ENCODE measurements at regions not wholly inside any gene's neighbourhood (a gene's known extent, or its start where the extent isn't known, plus 50 kb on each side); places are given as distances from the start of the nearest gene placed in this dataset.
"Not testable (repeated sequence)": the region's sequence is repeated elsewhere in the genome, so short reads cannot be mapped to it uniquely, and the experiment has no call there.

DNA sequence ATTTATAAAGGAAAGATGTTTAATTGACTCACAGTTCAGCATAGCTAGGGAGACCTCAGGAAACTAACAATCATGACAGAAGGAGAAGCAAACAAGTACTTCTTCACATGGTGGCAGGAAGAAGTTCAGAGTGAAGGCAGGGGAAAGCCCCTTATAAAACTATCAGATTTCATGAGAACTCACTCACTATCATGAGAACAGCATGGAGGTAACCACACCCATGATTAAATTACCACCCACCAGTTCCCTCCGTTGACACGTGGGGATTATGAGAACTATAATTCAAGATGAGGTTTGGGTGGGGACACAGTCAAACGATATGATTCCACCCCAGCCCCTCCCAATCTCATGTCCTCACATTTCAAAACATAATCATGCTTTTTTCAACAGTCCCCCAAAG, 124.2 kb upstream of the PCGF5 start:
- Histone ChIP-seq H3K36me3 (ENCODE audit: control insufficient read depth in 2 of 2, extremely low read depth in 1 of 2, insufficient read depth in 2 of 2, low read length in 2 of 2) (no peaks in the 10 kb centered on the region), H4K20me1 (ENCODE audit: control insufficient read depth, extremely low read depth, insufficient read depth, low read length) (no peaks in the 10 kb centered on the region), H3K27me3 (ENCODE audit: control insufficient read depth, extremely low read depth, insufficient read depth, low read length) (no peaks in the 10 kb centered on the region), H3K9me3 (ENCODE audit: control insufficient read depth, low read depth, low read length) (no peaks in the 10 kb centered on the region), H2AFZ (ENCODE audit: control insufficient read depth, low read length) (no peak overlapping the region), H3K4me3 (ENCODE audit: control insufficient read depth in 2 of 3, extremely low read depth in 1 of 3, insufficient read depth in 2 of 3, low read depth in 1 of 3, low read length in 3 of 3) (no peak overlapping the region), H3K4me1 (ENCODE audit: control insufficient read depth, extremely low read depth, insufficient read depth, low read length) (no peaks in the 10 kb centered on the region), H3K79me2 (ENCODE audit: control insufficient read depth, insufficient read depth, low read length) (no peaks in the 10 kb centered on the region), H3K27ac (ENCODE audit: control insufficient read depth, insufficient read depth, low read length) (no peak overlapping the region), H3K4me2 (ENCODE audit: control insufficient read depth, extremely low read depth, insufficient read depth, low read depth, low read length) (no peak overlapping the region), H3K9ac (ENCODE audit: control insufficient read depth, extremely low read depth, insufficient read depth, low read length) (no peak overlapping the region), H3K9me1 (ENCODE audit: control insufficient read depth, extremely low read depth, insufficient read depth, low read length) (no peaks in the 10 kb centered on the region)
- no peak for DNase-seq (ENCODE audit: low read depth, low spot score)
- TF ChIP-seq EZH2 (IDR thresholded peaks at IDR 0.05; ENCODE audit: low read length): no peak
- no peak for TF ChIP-seq CTCF (optimal IDR thresholded peaks at IDR 0.05 in 1 of 3, IDR thresholded peaks at IDR 0.05 in 1 of 3, conservative IDR thresholded peaks at IDR 0.05 in 1 of 3; ENCODE audit: extremely low read depth in 1 of 3, insufficient read depth in 2 of 3, low read length in 3 of 3)
- dilution Hi-C loops (cut with MboI; ENCODE audit: extremely low pct_ligation_motif_present, low sequenced_read_pairs): no loop called here
- no peak for FAIRE-seq

DNA sequence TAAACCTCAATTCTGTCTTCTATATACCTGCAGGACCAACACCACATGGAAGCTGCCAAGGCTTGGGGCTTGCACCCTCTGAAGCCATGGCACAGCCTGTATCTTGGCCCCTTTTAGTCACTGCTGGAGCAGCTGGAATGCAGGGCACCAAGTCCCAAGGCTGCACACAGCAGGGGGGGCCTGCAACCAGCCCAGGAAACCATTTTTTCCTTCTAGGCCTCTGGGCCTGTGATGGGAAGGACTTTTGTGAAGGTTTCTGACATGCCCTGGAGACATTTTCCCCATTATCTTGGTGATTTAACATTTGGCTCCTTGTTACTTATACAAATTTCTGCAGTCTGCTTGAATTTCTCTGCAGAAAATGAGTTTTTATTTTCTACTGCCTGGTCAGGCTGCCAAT, 123.2 kb upstream of the PCGF5 start:
- Histone ChIP-seq H3K36me3 (ENCODE audit: control insufficient read depth in 2 of 2, extremely low read depth in 1 of 2, insufficient read depth in 2 of 2, low read length in 2 of 2) (no peaks in the 10 kb centered on the region), H3K4me3 (ENCODE audit: control insufficient read depth in 2 of 3, extremely low read depth in 1 of 3, insufficient read depth in 2 of 3, low read depth in 1 of 3, low read length in 3 of 3) (no peak overlapping the region), H3K4me1 (ENCODE audit: control insufficient read depth, extremely low read depth, insufficient read depth, low read length) (no peaks in the 10 kb centered on the region), H3K4me2 (ENCODE audit: control insufficient read depth, extremely low read depth, insufficient read depth, low read depth, low read length) (no peak overlapping the region), H3K9me3 (ENCODE audit: control insufficient read depth, low read depth, low read length) (no peaks in the 10 kb centered on the region), H3K27me3 (ENCODE audit: control insufficient read depth, extremely low read depth, insufficient read depth, low read length) (no peaks in the 10 kb centered on the region), H2AFZ (ENCODE audit: control insufficient read depth, low read length) (no peak overlapping the region), H3K79me2 (ENCODE audit: control insufficient read depth, insufficient read depth, low read length) (no peaks in the 10 kb centered on the region), H3K9me1 (ENCODE audit: control insufficient read depth, extremely low read depth, insufficient read depth, low read length) (no peaks in the 10 kb centered on the region), H3K27ac (ENCODE audit: control insufficient read depth, insufficient read depth, low read length) (no peak overlapping the region), H3K9ac (ENCODE audit: control insufficient read depth, extremely low read depth, insufficient read depth, low read length) (no peak overlapping the region), H4K20me1 (ENCODE audit: control insufficient read depth, extremely low read depth, insufficient read depth, low read length) (no peaks in the 10 kb centered on the region)
- DNase-seq (ENCODE audit: low read depth, low spot score) (no peak), FAIRE-seq (no peak)
- TF ChIP-seq CTCF (optimal IDR thresholded peaks at IDR 0.05 in 1 of 3, IDR thresholded peaks at IDR 0.05 in 1 of 3, conservative IDR thresholded peaks at IDR 0.05 in 1 of 3; ENCODE audit: extremely low read depth in 1 of 3, insufficient read depth in 2 of 3, low read length in 3 of 3): no peak
- TF ChIP-seq EZH2 (IDR thresholded peaks at IDR 0.05; ENCODE audit: low read length): no peak
- dilution Hi-C loops (cut with MboI; ENCODE audit: extremely low pct_ligation_motif_present, low sequenced_read_pairs): no loop called here

DNA sequence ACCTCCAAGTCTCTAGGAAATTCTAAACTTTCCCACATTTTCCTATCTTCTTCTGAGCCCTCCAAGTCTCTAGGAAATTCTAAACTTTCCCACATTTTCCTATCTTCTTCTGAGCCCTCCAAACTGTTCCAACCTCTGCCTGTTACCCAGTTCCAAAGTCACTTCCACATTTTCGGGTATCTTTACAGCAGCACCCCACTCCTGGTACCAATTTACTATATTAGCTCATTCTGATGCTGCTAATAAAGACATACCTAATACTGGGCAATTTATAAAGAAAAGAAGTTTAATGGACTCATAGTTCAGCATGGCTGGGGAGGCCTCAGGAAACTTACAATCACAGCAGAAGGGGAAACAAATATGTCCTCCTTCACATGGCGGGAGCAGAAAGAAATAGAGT, 122.4 kb upstream of the PCGF5 start:
- H3K9ac ChIP-seq (ENCODE audit: control insufficient read depth, extremely low read depth, insufficient read depth, low read length); H3K4me3 ChIP-seq (ENCODE audit: control insufficient read depth in 2 of 3, extremely low read depth in 1 of 3, insufficient read depth in 2 of 3, low read depth in 1 of 3, low read length in 3 of 3); FAIRE-seq; H3K36me3 ChIP-seq (ENCODE audit: control insufficient read depth in 2 of 2, extremely low read depth in 1 of 2, insufficient read depth in 2 of 2, low read length in 2 of 2); H3K79me2 ChIP-seq (ENCODE audit: control insufficient read depth, insufficient read depth, low read length); H3K9me3 ChIP-seq (ENCODE audit: control insufficient read depth, low read depth, low read length); H3K9me1 ChIP-seq (ENCODE audit: control insufficient read depth, extremely low read depth, insufficient read depth, low read length); H3K4me2 ChIP-seq (ENCODE audit: control insufficient read depth, extremely low read depth, insufficient read depth, low read depth, low read length); H4K20me1 ChIP-seq (ENCODE audit: control insufficient read depth, extremely low read depth, insufficient read depth, low read length); H3K27me3 ChIP-seq (ENCODE audit: control insufficient read depth, extremely low read depth, insufficient read depth, low read length); DNase-seq (ENCODE audit: low read depth, low spot score); H3K27ac ChIP-seq (ENCODE audit: control insufficient read depth, insufficient read depth, low read length); H3K4me1 ChIP-seq (ENCODE audit: control insufficient read depth, extremely low read depth, insufficient read depth, low read length); H2AFZ ChIP-seq (ENCODE audit: control insufficient read depth, low read length); dilution Hi-C loops (cut with MboI; ENCODE audit: extremely low pct_ligation_motif_present, low sequenced_read_pairs): not testable (repeated sequence)

All from keratinocyte (primary cell).